GM18867 (cell line): ENCODE measurements at regions not wholly inside any gene's neighbourhood (a gene's known extent, or its start where the extent isn't known, plus 50 kb on each side); places are given as distances from the start of the nearest gene placed in this dataset.
"Not testable (repeated sequence)": the region's sequence is repeated elsewhere in the genome, so short reads cannot be mapped to it uniquely, and the experiment has no call there.

Source experiments
- ATAC-seq: cut with Tn5 transposase; IDR thresholded peaks from one replicate; pipeline ENCODE4 v1.9.1; 2021; ENCODE audit warnings: mild to moderate bottlenecking, moderate library complexity; ENCODE audit not compliant: unreplicated experiment

GRCh38 chr4:33724685-33725084 lies 2519.6 kb downstream of the ARAP2 start:
- ATAC-seq, result no peak

GRCh38 chr4:33725861-33726260 lies 2518.5 kb downstream of the ARAP2 start:
- no peak for ATAC-seq

- ATAC-seq, result no peak
These were observed 2506.6 kb downstream of the ARAP2 start for GRCh38 chr4:33737726-33738125.

- ATAC-seq, result no peak
These were observed 2504.3 kb downstream of the ARAP2 start for GRCh38 chr4:33739884-33740632.

GRCh38 chr4:33740871-33741270 lies 2503.4 kb downstream of the ARAP2 start:
- ATAC-seq, result not testable (repeated sequence)

- peak; percentile 70 for ATAC-seq
These were observed 2497.3 kb downstream of the ARAP2 start for GRCh38 chr4:33746979-33747378.

DNA sequence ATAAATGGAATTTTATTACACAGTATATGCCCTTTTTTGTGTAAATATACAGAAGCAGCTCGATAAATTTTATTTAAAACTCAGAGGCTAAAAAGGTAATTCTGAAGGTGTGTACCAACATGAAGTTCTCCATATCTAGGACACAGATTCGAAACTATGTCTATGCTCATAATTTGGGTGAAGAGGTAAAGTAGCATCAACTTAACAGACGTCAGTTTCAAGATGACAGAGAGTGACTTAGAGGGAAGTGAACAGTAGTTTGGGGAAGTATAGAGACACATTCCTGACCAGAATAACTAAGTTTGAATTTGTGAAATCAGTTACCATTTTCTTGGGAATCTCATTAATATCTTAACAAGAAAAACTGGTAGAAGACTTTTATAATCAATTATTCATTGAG lies 2493.3 kb downstream of the ARAP2 start:
- ATAC-seq, result no peak

DNA sequence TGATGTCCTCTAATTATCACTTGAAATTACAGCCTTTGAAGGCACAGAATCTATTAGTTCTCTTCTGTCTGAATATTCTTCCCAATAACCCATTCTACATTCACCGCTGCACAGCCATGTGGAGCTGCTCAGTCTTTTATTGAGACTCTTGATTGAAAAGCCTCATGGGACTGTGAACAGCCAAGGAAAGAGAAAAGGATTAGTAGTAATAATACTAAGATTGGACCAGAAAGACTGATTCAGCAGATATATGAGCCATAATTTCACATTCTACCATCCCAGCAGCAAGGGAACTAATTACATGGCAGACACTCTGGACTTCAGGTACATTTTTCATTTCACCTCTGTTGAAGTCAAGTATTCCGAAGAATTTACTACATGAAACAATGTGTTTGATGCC lies 2471.7 kb downstream of the ARAP2 start:
- ATAC-seq, result no peak

GRCh38 chr4:33780952-33781791 lies 2463.1 kb downstream of the ARAP2 start:
- no peak for ATAC-seq

DNA sequence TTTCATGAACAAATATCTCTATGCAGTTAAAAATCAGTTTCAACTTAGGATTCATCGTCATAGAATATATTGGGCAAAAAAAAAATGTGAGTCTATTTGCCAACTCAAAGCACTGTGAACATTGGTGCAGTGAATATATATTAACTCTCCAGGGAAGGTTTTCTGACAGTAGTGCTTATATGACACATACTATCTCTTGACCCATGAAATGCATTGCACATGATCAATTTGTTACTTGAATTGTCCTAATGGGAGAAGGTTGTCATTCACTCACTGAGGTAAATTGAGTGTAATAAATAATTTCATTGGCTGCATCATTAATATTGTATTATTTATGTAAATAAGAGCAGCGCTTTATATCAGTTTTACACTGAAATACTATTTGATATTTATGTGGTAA lies 2458.5 kb downstream of the ARAP2 start:
- no peak for ATAC-seq

GRCh38 chr4:33802578-33802977 lies 2441.7 kb downstream of the ARAP2 start:
- peak; percentile 88 for ATAC-seq

- no peak for ATAC-seq
These were observed 2418.6 kb downstream of the ARAP2 start for GRCh38 chr4:33825685-33826084.

- not testable (repeated sequence) for ATAC-seq
These were observed 2415.0 kb downstream of the ARAP2 start for GRCh38 chr4:33829356-33829755.

GRCh38 chr4:33831442-33832066 lies 2412.8 kb downstream of the ARAP2 start:
- no peak for ATAC-seq

DNA sequence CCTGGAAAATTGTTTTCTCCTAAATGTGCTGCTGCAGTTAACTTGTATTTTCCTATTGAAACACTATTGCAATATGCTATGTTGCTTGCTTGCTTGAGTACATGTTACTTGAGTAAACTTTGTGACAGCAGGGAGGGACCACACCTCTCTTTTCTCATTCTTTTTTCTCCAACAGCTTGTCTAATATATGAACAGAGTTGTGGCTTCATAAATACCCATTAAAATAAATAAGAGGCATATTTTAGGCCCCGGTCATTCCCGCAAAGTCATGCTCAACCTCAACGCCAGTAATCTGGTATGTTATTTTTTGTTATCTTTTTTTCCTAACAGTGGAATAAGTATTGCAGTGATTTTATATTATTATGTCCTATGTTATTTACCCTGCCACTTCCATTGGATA lies 2408.6 kb downstream of the ARAP2 start:
- not testable (repeated sequence) for ATAC-seq

- no peak for ATAC-seq
These were observed 2407.1 kb downstream of the ARAP2 start for GRCh38 chr4:33837043-33837838.

- no peak for ATAC-seq
These were observed 2403.2 kb downstream of the ARAP2 start for GRCh38 chr4:33841120-33841519.

DNA sequence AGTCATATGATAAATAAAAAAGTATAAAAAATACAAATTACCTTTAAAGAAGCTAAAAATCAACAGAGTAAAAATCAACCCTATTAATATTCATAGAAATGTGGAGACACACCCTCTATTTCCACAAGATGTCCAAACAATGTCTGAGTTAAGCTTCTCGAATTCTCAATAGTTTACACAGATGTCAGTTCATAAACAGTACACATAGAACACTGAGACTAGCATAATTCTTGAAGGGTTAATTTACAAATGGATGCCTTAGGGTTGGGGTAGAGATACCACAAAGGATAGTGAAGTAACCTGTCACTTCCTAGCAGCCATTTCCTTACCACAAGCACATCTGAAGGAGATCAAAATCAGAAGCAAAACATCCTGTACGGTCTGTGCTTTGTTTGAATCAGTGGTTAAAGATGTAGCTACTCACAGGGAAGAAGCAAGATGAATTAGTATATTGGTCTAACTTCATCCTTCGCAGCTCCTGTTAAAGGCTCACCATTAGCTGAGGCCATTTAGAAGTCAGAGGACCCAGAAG lies 2393.9 kb downstream of the ARAP2 start:
- no peak for ATAC-seq

DNA sequence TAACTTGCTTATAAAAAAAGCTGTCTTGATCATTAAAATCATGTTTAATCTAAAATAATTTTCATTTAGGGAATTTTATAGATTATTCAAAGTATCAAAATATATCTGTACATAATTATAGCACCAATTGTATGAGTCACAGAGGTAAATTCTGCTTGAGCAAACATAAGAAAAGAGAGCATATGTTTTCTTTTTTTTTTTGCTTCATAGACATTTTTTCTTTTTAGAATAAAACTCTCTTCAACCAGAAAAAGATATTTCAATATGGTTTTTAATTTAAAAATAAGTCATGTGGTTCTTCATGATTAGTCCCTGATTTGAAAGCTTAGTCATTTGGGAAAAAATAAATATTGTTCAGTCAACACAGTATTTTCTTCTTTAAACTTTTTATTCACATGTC lies 2390.6 kb downstream of the ARAP2 start:
- not testable (repeated sequence) for ATAC-seq

- no peak for ATAC-seq
These were observed 2379.9 kb downstream of the ARAP2 start for GRCh38 chr4:33864290-33864859.
